ENCODE measurements at regions not wholly inside any gene's neighbourhood (a gene's known extent, or its start where the extent isn't known, plus 50 kb on each side); places are given as distances from the start of the nearest gene placed in this dataset.
A peak's percentile ranks its signal among the peaks of the same experiment; 100 is the strongest.

DNA sequence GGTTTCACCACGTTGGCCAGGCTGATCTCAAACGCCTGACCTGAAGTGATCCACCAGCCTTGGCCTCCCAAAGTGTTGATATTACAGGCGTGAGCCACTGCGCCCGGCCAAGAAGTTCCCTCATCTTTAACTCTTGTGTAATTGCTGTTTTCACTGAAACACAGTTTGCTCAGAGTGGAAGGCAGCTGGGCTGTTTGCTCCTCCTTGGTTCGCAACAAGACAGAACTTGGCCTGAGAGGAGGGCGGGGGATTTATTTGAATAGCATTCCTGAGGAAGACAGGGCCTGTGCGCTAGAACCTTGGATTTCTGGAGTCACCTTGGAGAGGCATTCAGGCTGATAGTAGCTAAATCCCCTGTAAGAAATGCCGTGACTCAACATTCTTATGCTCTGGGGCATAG is 226.7 kb upstream of the MCTP2 start:
- no peak for DNase-seq

DNA sequence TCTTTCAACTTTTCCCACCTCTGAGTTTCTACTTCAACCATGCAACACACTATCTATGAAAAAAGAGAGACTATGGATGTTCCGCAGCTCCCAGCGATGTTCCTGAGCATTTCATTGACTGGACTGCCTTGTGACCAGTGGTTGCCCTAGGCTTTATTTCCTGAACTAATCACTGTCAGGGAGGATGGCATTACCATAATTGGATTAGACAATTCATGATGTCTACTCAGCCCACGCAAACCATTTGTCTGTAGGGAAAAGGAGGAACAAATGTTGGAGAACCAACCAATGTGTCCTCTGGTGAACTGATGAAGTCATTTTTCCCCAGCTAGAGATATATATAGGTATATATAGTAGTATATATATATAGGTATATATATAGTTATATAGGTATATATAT is 229.3 kb upstream of the MCTP2 start:
- DNase-seq: no peak

DNA sequence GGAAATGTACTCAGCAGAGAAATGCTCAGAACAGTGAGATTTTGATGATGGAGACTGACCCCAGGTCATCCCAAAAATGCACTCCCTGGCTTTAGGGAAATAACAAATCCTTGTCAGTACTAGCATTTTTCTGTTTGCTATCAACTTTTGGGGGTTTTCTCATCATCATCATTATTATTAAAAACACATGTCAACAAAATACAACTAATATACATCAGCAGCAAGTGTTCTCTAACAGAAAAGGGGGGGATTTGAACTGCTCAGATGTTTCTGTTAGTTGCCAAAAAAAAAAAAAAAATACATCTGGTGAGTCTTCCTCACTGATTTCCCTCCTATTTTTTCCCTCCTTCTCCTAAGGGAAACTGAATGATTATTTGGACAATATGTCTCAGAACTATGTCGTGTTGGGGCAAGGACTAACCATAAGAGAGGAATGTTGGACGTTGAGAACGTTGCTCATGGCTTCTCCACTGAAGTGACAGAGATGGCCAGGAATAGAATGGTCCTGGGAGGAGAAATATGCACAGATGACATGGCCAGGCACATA is 230.0 kb upstream of the MCTP2 start:
- peak; percentile 50 for DNase-seq

DNA sequence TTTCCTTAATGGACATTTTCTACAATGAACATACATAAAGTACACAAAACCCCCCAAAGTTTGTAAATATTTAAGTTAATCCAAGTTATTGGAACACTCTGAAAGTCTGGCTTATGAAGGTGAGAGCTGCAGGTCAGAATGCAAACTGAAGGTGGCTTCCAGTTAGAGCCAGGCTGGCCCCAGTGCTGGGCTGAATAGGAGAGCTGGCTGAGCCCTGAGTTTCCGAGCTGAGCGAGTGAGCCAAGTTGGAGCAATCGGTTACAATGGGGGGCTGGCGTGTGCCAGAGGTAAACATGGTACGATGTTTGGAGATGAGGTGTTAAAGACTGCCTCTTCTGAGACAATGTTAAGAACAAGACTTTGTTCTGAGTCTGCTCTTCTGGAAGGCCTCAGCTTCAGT is 230.8 kb upstream of the MCTP2 start:
- no peak for DNase-seq

DNA sequence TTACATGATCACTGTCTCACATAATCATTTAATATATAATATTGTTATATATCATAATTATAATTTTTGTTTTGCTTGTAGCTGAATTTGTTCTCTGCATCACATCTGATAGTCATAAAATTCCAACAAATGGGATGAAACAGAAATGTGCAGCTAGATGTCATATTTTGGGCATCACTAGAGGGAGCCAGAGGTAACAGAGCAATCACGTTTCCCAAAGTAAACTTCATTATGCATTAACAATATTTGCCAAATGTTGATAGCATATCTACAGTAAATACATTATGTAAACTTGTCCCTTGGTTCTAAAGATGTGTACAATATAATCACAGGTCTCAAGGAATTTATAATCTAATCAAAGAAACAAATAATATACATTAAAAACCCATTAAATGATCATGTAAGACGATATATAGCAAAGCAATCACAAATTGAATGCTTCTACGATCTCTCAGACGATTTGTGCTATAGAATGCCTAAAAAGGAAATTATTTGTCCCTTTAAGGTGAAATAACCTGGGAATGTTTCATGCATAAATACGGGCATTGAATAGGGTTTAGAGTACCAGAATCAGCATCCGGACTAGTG is 234.2 kb upstream of the MCTP2 start:
- DNase-seq: no peak

DNA sequence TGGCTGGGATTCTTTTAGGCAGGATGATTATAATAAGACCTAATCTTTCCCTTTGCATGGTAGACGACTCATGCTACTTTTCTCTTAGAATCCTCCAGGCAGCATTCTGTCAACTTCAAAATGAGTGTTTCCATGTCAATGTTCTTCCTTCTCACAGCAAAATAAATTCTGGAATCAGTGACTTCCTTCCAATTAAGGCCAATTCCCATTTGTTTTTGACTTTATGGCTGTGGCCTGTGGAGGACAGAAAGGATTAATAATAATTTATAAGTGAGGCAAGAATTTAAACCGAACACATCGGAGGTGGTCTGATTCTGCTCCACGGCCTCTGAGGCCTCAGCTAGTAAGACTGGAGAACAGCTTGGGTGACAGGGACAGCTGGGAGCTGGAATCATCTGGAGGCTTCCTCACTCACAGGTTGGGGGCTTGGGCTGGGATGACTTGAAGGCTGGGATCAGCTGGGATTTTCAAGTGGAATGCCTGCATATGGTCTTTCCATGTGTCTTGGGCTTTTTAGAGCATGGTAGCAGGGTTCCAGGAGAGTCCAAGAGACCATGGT is 241.8 kb upstream of the MCTP2 start:
- no peak for DNase-seq

DNA sequence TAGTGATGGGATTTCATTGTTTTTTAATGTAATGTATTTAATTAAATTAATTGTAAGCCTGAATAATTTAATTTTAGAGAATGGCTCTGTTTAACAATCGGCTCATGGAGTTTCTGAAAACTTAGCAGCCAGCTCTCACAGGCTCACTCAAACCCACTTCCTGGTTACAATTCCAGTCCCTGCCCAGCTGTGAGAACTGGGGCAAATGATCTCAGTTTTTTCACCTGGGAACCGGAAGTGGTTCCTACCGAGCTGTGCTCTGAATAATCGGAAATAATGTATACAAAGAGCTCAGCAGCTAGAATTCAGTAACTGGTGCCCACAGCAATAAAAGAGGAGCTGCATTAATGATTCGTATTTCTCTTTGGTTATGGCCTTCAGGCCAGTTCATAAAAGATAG is 244.3 kb upstream of the MCTP2 start:
- no peak for DNase-seq

DNA sequence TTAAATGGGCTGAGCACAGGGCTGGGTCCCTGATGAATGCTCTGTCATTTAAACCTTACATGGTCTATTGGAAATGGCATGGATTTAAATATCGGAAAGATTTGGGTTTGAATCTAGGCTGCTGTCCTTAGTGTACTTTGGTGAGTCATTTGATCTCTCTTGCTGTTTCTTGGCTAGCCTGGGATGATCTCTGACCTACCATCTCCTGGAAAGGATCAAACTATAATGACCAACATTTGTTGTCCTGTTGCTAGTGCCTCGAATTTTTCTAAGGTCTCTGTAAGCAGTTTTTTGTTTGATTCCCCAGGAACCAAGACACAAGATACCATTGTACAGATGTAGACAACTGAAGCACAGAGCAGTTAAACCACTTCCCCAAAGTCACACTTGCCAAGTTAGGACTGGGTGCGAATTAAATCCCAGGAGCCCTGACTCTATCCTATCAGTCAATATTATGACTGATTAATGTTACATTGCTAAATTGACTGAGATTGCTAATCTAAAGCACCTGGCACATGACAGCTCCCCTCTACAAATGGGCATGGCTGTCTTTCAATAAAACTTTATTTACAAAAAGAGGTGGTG is 244.9 kb upstream of the MCTP2 start:
- no peak for DNase-seq

DNA sequence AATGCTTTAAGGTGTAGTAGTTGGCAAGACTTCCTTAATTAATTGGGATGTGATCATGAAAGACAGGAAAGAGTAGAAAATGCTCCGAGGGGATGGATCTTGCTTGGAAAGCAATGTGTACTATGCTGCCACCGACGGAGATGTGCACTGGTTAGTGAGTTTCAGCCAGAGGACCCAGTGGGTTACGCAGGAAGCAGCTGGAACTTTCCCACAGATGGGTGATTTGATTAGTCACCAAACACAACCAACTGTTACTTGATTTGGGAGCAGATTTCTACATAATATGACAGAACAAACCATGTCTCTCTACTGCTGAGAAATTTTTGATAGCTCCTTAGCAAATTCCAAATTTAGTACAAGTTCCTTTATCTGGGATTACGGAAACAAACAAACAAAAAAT is 245.4 kb upstream of the MCTP2 start:
- DNase-seq: no peak

DNA sequence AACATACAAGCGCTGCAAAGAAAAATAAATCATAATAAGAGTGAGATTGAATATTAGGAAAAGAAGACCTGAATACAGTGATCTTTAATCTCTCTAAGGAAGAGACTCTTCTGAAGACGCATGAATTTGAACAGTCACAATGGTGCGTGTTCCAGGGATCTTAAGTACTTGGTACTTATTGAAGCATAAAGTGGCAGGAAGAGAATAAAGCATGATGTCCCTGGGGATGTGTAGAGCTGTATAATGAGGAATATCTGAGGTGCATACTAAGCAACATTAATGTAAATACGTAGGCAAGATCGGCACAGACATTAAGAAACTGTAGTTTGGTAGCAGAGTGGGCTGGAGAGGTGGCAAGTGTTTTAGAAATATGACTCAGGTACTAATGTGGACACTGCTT is 246.2 kb upstream of the MCTP2 start:
- DNase-seq: no peak

DNA sequence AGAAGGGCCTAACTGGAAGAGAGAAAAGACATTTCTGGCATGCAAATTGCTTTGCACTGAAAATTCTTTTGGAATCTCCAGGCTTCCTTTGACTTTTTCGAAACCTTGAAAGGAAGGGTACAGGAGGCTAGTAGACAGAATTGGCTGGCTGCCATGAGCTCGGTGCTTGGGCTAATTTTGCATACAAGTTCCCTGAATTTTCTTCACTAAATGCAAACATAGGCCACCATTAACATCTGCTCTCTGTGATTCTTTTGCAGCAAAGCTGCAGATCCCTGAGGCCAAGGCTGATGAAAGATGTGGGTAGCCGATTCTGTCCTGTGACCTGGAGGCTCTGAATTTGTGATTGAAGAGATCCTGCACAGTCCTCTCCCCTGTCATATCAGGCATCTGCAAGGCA is 247.8 kb upstream of the MCTP2 start:
- no peak for DNase-seq

DNA sequence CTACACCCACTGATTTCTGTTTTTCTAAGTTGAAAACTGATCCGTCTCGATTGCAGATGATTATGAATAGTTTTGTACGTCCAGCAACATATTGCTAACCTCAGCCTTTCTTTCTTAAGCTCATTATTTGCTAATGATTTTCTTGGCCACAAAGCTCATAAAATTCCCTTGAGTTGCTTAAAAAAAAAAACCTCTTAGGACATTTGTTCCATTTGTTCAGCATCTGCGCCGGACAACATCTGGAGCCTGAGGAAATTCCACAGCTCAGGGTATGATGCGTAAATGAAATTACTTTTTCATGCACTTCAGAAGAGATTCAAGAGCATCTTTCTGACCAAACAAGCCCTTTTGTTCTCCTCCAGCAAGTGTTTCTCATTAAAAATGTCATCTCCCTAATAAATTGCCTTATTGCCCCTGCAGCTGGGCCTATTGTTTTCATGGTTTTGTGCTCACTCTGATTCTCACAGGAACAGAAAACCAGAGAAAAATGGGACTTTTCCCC is 249.1 kb upstream of the MCTP2 start:
- DNase-seq: peak; percentile 85

DNA sequence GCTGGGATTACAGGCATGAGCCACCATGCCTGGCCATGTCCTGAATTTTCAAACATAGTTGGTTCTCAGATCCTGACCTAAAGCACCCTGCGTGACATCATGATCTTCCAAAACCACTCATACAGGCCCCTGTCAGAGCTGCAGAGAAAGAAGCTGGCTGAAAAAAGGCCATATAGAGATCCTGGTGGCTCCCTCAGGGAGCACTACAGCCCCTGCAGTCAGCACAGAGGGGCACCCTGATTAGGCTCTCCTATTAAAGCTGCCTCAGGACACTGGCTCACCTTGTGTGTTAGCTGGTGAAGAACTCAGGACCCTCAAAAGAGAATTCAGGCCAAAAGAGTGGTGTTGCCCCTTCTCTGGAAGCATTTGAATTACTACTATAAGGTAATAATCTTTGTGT is 249.7 kb upstream of the MCTP2 start:
- no peak for DNase-seq

DNA sequence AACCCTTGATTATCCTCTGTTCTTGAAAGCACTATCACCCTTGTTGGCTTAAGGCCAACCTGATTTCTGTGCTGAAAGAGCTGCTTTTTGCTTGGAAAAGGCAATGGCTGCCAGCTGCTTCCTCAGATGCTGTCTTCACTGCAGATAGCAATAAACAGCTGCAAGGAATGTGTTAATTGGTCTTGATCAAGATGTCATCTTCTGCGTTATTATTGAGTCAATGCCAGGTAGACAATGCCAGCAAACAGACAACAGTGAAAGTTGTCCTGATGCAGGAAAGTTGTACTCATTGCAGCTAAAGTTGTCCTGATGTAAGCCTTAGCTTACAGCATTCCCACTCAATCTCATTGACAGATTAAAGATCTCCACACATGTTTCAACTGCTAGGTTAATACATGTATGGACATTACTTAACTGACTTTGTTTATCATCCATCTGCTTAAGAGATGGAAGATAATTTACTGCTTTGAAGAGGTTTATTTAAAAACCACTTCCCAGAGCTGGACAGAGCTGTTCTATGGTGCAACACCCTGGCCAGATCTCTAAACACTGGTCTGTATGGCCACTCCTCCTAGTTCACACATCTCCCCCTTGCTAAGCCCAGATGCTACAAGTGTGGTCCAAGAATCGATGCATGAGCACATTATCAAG is 251.0 kb upstream of the MCTP2 start:
- DNase-seq: no peak

DNA sequence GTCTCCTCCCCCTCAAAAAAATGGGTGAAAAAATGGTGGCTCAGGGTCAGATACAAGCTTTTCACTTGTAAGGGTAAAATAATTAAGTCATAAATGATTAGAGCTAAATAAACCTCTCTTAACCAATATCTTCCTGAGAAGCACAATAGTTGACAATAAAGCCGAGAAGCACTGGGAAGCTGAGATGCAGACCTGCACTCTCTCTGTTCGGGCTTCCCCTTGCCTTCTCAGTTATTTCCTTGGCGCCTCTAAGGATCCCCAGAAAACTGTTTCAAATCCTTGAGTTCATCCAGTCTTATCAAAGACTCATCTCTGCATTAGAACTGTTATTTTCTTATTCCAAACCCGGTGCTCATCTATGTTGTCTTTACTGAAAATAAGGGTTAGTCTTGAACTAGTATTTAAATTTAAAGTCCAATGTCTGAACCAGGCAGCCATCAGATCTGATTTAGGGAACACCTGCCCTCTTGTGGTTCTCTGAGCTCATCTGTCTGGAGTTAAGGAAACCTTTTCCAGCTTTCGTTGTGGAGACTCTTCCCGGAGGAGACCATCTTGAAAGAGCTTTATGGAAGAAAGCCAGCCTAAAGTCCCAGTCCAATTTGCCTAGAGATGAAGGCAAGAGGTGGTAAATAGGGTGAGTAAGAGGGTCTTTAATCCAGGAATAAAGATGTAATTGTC is 256.4 kb upstream of the MCTP2 start:
- no peak for DNase-seq

DNA sequence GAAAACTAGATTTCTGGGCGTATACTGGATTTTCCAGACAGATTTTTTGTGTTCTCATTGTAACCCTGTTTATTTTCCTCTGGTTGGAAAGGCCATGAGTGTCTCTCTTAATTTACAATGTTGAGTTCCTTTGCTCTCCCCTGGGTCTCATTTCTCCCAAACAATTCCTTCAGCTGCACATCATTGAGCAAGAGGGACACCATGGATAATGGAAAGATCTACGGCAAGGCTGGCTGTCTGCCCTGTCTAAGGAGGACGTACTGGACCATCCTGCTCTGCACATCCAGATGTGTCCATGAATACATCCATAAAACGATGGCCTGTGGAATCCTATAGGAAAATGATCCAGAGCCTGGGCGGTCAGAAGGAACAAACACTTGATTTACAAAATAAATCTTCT is 258.1 kb upstream of the MCTP2 start:
- peak; percentile 90 for DNase-seq

DNA sequence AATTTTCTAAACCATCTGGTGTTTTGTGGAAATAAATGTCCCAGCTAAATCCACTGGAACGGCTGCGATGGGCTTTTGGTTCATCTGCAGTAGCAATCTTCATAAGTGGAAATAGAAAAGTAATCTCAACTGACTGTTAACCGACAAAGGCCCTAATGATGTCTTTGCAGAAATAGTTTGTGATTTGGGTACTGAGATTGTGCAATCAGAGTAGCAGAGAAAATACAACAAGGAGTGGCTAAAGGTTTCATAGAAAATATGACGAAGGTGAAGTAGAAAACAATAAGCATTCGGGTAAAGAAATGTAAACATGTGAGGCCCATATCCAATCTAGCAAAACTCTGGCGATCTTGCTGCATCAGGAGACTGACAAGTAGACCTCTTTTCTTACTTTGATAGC is 262.6 kb upstream of the MCTP2 start:
- DNase-seq: no peak

DNA sequence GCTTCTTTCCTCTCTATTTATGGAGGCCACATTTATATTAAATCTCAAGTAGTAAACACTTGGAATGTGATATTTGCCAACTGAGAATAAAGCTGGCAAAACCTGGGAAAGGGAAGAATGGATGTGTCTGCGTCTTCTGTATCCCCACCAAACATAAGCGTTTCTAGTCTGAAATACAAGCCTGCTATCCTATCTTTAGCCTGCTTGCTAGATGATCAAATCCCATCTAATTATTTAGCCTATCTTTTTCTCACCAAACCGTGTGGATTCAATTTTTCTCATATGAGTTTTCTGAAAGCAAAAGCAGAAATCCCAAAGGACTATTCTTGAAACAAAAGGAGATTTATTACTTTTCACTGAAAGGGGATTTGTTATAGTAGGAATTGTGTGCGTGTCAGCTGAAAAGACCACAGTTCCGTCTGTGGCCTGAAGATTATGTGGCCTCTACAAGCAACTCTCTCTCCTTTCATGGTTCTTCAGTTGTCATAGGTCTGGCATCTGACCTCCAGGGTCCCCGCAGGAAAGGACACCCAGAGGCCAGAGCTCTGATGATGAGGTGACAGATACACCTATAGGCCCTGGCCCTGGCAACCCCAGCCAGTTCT is 266.0 kb upstream of the MCTP2 start:
- no peak for DNase-seq

DNA sequence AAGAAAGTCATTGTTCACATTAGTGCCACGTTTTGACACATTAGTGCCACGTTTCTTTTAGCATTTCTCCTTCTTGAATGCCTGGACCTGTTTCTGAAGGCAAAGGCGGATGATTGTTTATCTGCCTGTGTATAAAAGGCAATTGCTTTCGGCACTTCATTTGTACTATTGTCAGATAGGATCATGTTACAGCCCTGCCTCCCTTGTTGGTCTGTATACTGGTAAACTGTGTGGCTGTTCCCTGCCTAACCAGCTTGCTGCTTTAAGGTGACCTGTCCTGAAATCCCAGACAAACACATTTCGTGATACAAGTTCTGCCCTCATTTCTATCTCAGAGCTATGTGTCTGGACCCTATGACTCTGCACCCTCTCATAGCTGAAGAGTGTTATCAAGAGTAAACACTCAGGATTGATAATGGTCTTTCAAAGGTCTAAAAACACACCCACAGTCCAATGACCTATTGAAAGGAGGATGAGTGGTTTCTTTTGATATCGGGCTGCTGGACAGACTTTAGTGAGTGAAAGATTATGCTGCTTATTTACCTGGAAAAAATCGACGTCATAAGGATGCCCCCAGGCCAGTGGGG is 276.3 kb upstream of the MCTP2 start:
- no peak for DNase-seq

DNA sequence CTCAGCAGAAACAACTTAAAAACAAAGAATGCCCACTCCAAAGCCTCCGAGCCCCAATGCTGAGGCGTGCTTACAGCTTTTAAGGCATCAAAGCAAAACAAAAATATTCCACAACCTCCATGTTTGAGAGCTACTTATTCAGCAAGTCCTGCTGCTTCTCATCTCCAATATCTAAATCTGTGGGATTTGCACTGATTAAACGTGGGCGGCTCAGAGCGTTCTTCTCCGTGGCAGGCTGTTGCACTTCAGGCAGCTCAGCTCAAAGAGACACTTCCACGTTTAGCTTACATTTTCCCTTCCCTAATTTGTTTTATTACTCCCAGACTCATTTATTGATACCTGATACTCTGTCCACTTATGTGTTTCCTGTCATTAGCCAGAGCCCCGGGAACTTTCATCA is 282.6 kb upstream of the MCTP2 start:
- no peak for DNase-seq

DNA sequence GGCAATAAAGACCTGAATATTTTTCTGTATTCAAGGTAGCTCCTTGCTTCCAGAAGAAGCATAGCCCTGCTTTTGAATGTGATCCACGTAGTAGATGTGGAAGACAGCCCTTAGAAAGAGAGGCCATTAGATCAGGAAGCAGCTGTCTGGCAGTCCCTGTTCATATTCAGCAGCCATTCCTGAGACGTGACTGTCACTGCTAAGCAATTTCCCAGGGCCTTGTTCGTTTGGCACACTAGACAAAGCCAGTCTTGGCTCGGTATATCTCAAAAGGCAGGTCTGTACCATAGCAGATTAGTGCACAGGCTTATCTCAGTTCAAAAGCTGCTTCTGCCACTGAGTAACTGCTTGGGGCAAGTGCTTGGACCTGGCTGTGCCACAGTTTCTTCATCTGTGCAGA is 287.8 kb upstream of the MCTP2 start:
- peak; percentile 29 for DNase-seq

DNA sequence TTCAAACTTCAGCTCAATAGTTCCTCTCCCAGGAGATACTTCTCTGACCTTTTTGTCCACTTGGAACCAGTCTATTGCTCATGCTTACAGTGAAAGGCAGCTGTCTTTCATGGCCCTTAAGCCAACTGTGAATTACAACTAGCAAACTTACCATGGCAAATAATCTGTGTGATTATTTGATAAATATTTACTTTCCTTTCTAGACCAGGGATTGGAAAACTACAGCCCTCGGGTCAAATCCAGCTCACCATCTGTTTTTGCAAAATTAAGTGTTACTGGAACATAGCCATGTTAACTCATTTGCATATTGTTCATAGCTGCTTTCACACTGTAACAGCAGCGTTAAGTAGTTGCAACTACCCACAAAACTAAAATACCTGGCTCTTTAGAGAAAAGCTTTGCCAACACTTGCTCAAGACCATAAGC is 289.1 kb upstream of the MCTP2 start:
- peak; percentile 25 for DNase-seq

Measured in hindlimb muscle (tissue), 1 donor.